ENCODE measurements at regions not wholly inside any gene's neighbourhood (a gene's known extent, or its start where the extent isn't known, plus 50 kb on each side); places are given as distances from the start of the nearest gene placed in this dataset.
A peak's percentile ranks its signal among the peaks of the same experiment; 100 is the strongest.

- no peak for FAIRE-seq
- Histone ChIP-seq H3K23me2 (ENCODE audit: low read depth, low read length) (no peaks in the 10 kb centered on the region), H3K9ac (replicated peaks in 1 of 4; ENCODE audit: extremely low read depth in 1 of 4, low read depth in 3 of 4, low read length in 3 of 4) (no peak overlapping the region), H2BK120ac (replicated peaks; ENCODE audit: low read depth, low read length) (no peak overlapping the region), H4K20me1 (replicated peaks in 1 of 2; ENCODE audit: control insufficient read depth in 1 of 2, insufficient read depth in 2 of 2, low read length in 2 of 2) (no peaks in the 10 kb centered on the region), H3K4ac (replicated peaks; ENCODE audit: insufficient read length, low read depth, low read length) (no peak overlapping the region), H3K23ac (ENCODE audit: insufficient read length) (no peak overlapping the region), H2AK5ac (ENCODE audit: low read depth, low read length) (no peak overlapping the region), H2BK5ac (ENCODE audit: low read depth, low read length) (no peak overlapping the region), H3K79me2 (ENCODE audit: control insufficient read depth in 1 of 2, insufficient read depth in 2 of 2, low read length in 2 of 2) (no peaks in the 10 kb centered on the region), H2BK15ac (ENCODE audit: low read length) (no peak overlapping the region), H3K4me1 (replicated peaks in 1 of 4; ENCODE audit: control insufficient read depth in 3 of 4, insufficient read depth in 4 of 4, low read length in 3 of 4) (no peaks in the 10 kb centered on the region; a peak in 1 of 7 replicates), H3K79me1 (ENCODE audit: low read depth, low read length) (no peaks in the 10 kb centered on the region), H3K4me3 (ENCODE audit: extremely low read depth in 1 of 4, insufficient read depth in 2 of 4, low read depth in 3 of 4, low read length in 4 of 4) (no peak overlapping the region), H3K36me3 (ENCODE audit: control insufficient read depth in 2 of 4, insufficient read depth in 4 of 4, low read length in 3 of 4) (no peaks in the 10 kb centered on the region), H4K5ac (ENCODE audit: insufficient read length, low read depth, low read length) (no peak overlapping the region), H3K4me2 (ENCODE audit: insufficient read depth in 1 of 2, low read depth in 2 of 2, low read length in 2 of 2) (no peak overlapping the region), H2BK20ac (ENCODE audit: low read length) (no peak overlapping the region), H3K27ac (ENCODE audit: low read depth, low read length) (no peak overlapping the region), H3K56ac (replicated peaks; ENCODE audit: insufficient read length, low read depth, low read length) (no peak overlapping the region), H3K27me3 (replicated peaks in 1 of 4; ENCODE audit: control insufficient read depth in 3 of 4, extremely low read depth in 1 of 4, insufficient read depth in 3 of 4, low read length in 3 of 4) (no peaks in the 10 kb centered on the region), H3K18ac (ENCODE audit: extremely low read depth, low read length) (no peak overlapping the region), H2BK12ac (ENCODE audit: low read depth, low read length) (no peak overlapping the region), H3K14ac (ENCODE audit: insufficient read length) (no peak overlapping the region), H4K91ac (replicated peaks; ENCODE audit: insufficient read length, low read length) (no peak overlapping the region), H4K8ac (ENCODE audit: extremely low read depth, insufficient read depth, low read length) (no peak overlapping the region), H3K9me3 (ENCODE audit: insufficient read depth in 2 of 2, low read depth in 1 of 2, low read length in 1 of 2) (no peaks in the 10 kb centered on the region), H2AFZ (ENCODE audit: low read length) (no peak overlapping the region)
- ChIA-PET CTCF (ENCODE audit: partially characterized antibody) (interaction anchor here (0.7 to 4.2 kb wide), 41 partner anchors 9 to 862 kb away, joined by 3 to 22 read pairs (median 4); no protein-coding TSS in a partner anchor), POLR2A (ENCODE audit: partially characterized antibody) (interaction anchor here (1.3 kb wide), 1 partner anchor 10 kb away, joined by 3 read pairs; no protein-coding TSS in a partner anchor)
- WGBS, 2 experiments (ENCODE audit: extremely low coverage in 1 of 2, insufficient coverage in 1 of 2, insufficient read length in 1 of 2, insufficient replicate concordance in 2 of 2, low coverage in 1 of 2, low lambda C conversion rate in 2 of 2, missing lambda C conversion rate in 1 of 2) = 46% methylated on average over 9 of the region's 9 CpGs; no CpG with 5 or more reads in 1 of the 2 experiments
- DNase-seq (ENCODE audit: low read depth in 1 of 2, low spot score in 2 of 2) = peak; percentile 29 to 93
- TF ChIP-seq EZH2 (IDR thresholded peaks at IDR 0.05; ENCODE audit: low read depth, low read length, severe bottlenecking) (no peak), CTCF (IDR thresholded peaks at IDR 0.05; ENCODE audit: control extremely low read depth in 1 of 3, insufficient read depth in 1 of 3, low read depth in 1 of 3, low read length in 3 of 3) (peak; percentile 88 to 93 (median 89)), CBX5 (IDR thresholded peaks at IDR 0.05; ENCODE audit: low read depth, low read length) (no peak), BCL11A (IDR thresholded peaks at IDR 0.05; ENCODE audit: low read depth in 2 of 2, low read length in 2 of 2) (no peak), MAX (IDR thresholded peaks at IDR 0.05) (no peak), TEAD4 (IDR thresholded peaks at IDR 0.05; ENCODE audit: low read depth, low read length) (peak; percentile 85), ATF2 (IDR thresholded peaks at IDR 0.05; ENCODE audit: low read length) (no peak), RAD21 (IDR thresholded peaks at IDR 0.05 in 1 of 2, conservative IDR thresholded peaks at IDR 0.05 in 1 of 2; ENCODE audit: low read depth in 2 of 2, low read length in 2 of 2) (peak; percentile 93 to 94)
Observed at GRCh38 chr3:157865352-157866000, 240.7 kb downstream of the SHOX2 start.
